T-helper 1 cell treated with Interleukin-12 subunit alpha and Interleukin-12 subunit beta and Interleukin-4 antibody, amounts not matched to agents 30 ng/mL and 1 ng/mL, for 36 hours (primary cell): ENCODE measurements at regions not wholly inside any gene's neighbourhood (a gene's known extent, or its start where the extent isn't known, plus 50 kb on each side); places are given as distances from the start of the nearest gene placed in this dataset.

Source experiments
- intact Hi-C: fragments of 100-400 bp; cut with micrococcal nuclease; formaldehyde crosslinking; loops from one replicate; pipeline ENCODE4 v1.15.1; 2024

GRCh38 chr5:73295921-73296320 lies 122.9 kb downstream of the TMEM174 start:
- intact Hi-C loops: loop anchor here (2.0 kb wide), 1 partner anchor 341 kb away; no protein-coding TSS in a partner anchor

- intact Hi-C loops: loop anchor here (2.0 kb wide), 1 partner anchor 341 kb away; no protein-coding TSS in a partner anchor
These were observed 122.5 kb downstream of the TMEM174 start for GRCh38 chr5:73295447-73295846.

DNA sequence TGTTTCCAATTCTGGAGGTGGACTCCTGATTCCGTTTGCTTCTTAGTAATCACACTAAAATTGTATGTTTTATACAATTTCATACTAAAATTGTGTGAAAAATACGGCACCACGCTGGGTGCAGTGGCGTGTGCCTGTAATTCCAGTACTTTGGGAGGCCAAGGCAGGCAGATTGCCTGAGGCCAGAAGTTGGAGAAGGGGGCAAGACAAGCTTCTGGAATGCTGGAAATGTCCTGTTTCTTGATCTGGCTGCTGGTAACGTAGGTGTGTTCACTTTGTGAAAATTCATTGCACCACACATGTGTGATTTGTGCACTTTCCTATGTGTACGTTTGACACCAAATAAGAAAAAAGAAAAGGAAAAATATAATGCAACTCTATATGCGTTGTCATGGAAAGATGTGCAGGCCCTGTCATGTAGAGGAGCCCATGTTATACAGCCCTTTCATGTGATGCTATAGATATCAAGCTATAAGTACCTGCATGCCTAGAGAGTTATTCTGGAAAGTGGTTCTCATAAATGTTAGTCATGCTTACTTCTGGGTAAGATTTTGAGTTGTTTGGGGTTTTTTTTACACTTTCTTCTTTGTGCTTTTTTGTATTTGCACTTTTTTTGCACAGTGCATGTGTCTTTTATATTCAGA lies 119.9 kb downstream of the TMEM174 start:
- intact Hi-C loops: no loop called here

DNA sequence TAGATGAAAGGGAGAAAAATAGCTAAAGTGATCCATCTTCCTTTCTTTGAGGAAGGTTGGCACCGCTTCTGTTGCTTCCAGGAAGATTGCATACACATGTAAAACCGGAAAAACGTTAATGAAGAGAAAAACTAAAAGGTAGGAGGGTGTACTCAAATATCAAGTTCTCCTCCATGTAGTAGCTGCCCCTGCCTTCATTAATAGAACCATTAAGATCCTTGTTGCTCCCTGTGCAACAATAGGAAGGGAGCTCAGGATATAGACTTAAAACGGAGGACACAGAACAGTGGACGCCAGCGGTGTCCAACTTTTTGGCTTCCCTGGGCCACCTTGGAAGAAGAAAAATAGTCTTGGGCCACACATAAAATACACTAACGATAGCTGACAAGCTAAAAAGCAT lies 118.9 kb downstream of the TMEM174 start:
- intact Hi-C loops: no loop called here

DNA sequence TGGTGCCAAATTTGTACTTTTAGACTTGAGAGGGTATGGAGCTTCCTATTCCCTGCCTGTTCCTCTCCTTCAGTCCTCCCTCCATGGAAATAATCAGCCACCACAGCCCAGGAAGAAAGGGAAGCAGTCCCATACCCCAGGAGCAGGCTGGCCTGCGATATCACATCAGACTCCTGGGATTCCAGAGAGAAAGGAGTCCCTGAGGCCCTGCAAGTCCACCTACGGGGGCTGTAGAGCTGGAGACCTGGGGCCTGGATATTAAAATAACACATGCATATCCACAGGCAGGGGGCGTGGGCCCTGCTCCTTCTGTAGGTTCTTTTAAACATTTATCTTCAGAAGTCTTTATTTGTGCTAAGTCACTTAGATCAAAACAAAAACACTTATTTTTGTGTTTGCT lies 117.2 kb downstream of the TMEM174 start:
- intact Hi-C loops: no loop called here

DNA sequence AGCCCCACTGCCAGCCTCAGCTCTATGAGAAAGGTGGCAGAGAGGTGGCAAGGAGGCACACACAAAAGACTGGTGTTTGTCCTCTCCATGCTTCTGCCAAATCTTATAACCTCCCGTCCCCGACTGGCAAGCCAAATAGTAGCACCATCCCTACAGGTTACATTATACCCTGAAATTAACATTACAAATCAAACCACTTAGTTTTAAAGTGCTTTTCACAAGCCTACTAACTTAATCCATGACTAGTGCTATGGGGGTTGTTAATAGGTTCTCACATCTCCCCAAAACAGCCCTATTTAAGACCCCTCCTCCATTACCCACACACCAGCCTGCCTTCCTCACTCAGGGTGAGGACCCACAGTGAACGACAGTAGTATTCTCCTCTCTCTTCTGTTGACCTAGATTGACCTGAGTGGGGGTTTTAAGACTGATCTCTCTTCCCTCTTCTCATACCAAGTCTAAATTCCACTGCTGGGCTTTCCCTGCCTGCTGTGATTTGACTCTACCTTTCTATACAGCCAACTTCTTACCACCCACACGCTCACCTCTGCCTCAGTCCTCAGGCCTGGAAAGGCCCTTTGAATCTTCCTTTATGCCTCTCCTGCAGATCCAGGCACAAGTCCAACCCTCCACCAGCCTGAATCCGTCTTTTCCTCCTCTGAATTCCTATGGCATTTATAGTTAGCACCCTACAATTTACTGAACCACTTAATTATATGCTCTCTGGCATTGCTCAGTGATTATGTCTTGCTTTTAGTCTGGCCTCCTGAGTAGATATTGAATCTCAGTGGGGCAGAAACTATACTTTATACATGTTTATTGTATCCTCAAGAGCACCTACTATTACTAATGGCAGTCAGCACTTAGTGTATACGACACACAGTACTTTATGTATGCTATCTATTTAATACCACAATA lies 116.1 kb downstream of the TMEM174 start:
- intact Hi-C loops: no loop called here

DNA sequence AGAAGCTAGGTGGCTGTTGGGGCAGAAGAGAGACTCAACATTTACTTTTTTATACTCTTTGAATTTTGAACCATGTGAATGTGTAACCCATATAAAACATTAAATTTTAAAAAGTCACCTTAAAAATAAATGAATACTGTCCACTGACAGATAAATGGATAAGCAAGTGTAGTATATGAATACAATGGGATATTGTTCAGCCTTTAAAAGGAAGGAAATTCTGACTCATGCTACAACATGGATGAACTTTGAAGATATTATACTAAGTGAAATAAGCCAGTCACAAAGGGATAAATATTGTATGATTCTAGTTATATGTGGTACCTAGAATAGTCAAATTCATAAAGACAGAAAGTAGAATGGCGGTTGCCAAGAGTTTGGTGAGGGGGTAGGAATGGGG lies 113.9 kb downstream of the TMEM174 start:
- intact Hi-C loops: no loop called here

- intact Hi-C loops: no loop called here
These were observed 112.0 kb downstream of the TMEM174 start for GRCh38 chr5:73284985-73285384.

GRCh38 chr5:73284220-73284795 lies 111.3 kb downstream of the TMEM174 start:
- intact Hi-C loops: no loop called here

GRCh38 chr5:73282923-73283322 lies 109.9 kb downstream of the TMEM174 start:
- intact Hi-C loops: no loop called here

GRCh38 chr5:73282383-73282782 lies 109.4 kb downstream of the TMEM174 start:
- intact Hi-C loops: no loop called here

GRCh38 chr5:73280821-73281746 lies 108.1 kb downstream of the TMEM174 start:
- intact Hi-C loops: no loop called here

DNA sequence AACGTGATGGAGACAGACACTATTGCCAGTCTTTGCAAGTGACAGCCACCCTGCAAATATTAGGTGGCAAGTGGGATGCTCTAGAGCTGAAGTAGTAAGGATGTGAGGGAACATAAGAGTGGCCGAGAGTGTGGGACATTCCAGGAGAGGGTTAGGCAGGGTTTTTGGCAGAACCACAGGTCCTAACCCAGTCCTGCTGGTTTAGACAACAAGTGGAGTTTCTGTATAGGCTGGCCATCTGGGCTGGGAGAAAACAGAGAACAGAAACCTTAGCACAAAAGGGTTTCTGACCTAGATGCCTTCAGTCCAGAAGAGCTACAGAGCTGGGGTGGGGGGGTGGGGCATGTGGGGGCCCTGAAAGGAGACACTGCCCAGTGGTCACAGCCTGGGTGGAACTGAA lies 107.4 kb downstream of the TMEM174 start:
- intact Hi-C loops: no loop called here

- intact Hi-C loops: no loop called here
These were observed 106.8 kb downstream of the TMEM174 start for GRCh38 chr5:73279805-73280204.

DNA sequence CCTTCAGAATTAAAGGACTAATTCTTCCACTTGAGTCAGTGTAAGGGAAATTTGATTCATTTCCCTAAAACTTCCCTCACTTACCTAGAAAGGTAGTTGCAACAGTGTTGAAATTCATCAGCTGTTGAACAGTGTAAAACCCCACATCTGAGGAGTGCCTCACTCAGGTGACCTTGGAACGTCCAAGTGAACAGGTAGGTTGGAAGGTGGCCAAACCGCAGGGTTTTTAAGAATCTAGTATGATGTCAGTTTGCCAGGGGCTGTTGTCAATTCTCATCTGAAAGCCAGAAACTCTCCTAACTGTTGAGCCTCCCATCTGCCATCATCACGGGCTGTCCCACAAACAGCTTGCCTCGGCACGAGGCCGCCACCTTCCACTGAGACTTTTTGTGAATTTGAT lies 105.7 kb downstream of the TMEM174 start:
- intact Hi-C loops: no loop called here

- intact Hi-C loops: no loop called here
These were observed 102.1 kb downstream of the TMEM174 start for GRCh38 chr5:73274881-73275663.

DNA sequence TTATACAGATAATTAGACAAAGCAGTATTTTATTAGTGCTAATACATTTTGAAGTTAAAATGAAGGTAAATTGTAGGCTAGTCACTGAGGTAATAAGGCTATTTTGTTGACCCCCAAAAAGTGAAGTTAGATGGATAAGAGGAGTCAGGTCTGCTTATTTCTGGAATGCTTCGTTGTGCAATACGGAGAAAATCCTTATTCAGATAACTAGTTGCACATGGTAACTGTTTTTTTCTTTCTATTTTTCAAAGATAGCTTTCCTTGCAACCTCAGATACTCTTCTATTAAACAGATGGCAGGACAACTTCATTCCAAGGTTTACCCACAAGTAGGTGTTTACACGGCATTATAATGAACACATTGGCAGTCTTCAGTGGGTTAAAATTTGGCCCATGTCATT lies 101.1 kb downstream of the TMEM174 start:
- intact Hi-C loops: no loop called here

- intact Hi-C loops: no loop called here
These were observed 100.5 kb downstream of the TMEM174 start for GRCh38 chr5:73273379-73274050.

DNA sequence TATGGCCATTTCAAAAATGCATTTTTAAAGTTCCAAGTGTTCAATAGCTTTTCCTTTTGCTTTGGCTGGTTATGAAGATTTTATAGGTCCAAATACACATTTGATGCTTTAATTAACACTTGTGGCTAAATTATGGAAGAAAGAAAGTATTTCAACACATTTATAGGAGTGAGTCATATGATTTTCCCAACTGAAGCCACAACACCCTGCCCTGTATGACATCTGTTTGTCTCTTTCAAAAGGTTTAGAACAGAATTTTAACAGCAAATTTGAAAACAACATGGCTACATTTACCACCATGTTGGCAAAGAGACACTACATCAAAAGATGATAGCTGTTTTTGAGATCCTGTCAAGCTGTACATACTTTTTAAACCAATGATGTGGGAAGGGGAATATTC lies 99.4 kb downstream of the TMEM174 start:
- intact Hi-C loops: no loop called here

GRCh38 chr5:73268826-73269225 lies 95.8 kb downstream of the TMEM174 start:
- intact Hi-C loops: no loop called here
